ENCODE measurements at regions not wholly inside any gene's neighbourhood (a gene's known extent, or its start where the extent isn't known, plus 50 kb on each side); places are given as distances from the start of the nearest gene placed in this dataset.

- ChIA-PET POLR2A (no interaction called here), CTCF (interaction anchor here (1.5 kb wide), 1 partner anchor 913 kb away, joined by 5 read pairs; no protein-coding TSS in a partner anchor)
- no peaks in the 10 kb centered on the region for H3K4me1 ChIP-seq
- WGBS (ENCODE audit: missing lambda C conversion rate), result 39% methylated on average over 1 of the region's 1 CpG
- FAIRE-seq, result no peak
- TF ChIP-seq CHD4 (IDR thresholded peaks at IDR 0.05; ENCODE audit: borderline replicate concordance), result no peak
- no peak for TF ChIP-seq E2F6 (IDR thresholded peaks at IDR 0.05; ENCODE audit: borderline replicate concordance, low read depth)
- TF ChIP-seq ZNF302 (CRISPR knock-in tag; IDR thresholded peaks at IDR 0.05), result no peak
- no peak for TF ChIP-seq CBX8 (IDR thresholded peaks at IDR 0.05)
- no peak for TF ChIP-seq KDM1A (IDR thresholded peaks at IDR 0.05; ENCODE audit: low read depth)
- TF ChIP-seq MAZ (IDR thresholded peaks at IDR 0.05; ENCODE audit: borderline replicate concordance, low read depth, low read length), result no peak
- TF ChIP-seq NPAS2 (CRISPR knock-in tag; IDR thresholded peaks at IDR 0.05; ENCODE audit: borderline replicate concordance), result no peak
- no peak for TF ChIP-seq SREBF2 (IDR thresholded peaks at IDR 0.05)
- no peak for TF ChIP-seq TP53 (CRISPR knock-in tag; IDR thresholded peaks at IDR 0.05)
- TF ChIP-seq ATOH8 (CRISPR knock-in tag; IDR thresholded peaks at IDR 0.05; ENCODE audit: low read depth), result no peak
- TF ChIP-seq FOSL2 (IDR thresholded peaks at IDR 0.05), result no peak
- no peak for TF ChIP-seq FOSL2 (CRISPR knock-in tag; IDR thresholded peaks at IDR 0.05)
- no peak for TF ChIP-seq HOXB13 (CRISPR knock-in tag; IDR thresholded peaks at IDR 0.05; ENCODE audit: low read depth)
- TF ChIP-seq POLR2AphosphoS2 (conservative IDR thresholded peaks at IDR 0.05; ENCODE audit: low read length), result no peak
- no peak overlapping the region for H3K4me2 ChIP-seq
- no peak for ATAC-seq
- no peak for DNase-seq (ENCODE audit: low read depth in 1 of 2, low spot score in 1 of 2)
- no peaks in the 10 kb centered on the region for H3K9me3 ChIP-seq
- no peak overlapping the region for H3K27ac ChIP-seq
- H3K4me3 ChIP-seq, result no peak overlapping the region
These were observed 893.8 kb upstream of the POU3F3 start for GRCh38 chr2:103960129-103960513.

GRCh38 chr2:103960951-103961350 lies 893.0 kb upstream of the POU3F3 start:
- Histone ChIP-seq H3K4me3 (no peak overlapping the region), H3K4me1 (no peaks in the 10 kb centered on the region), H3K9me3 (no peaks in the 10 kb centered on the region), H3K27ac (no peak overlapping the region), H3K4me2 (peak overlapping the region; percentile 36; the same call in 2 of the 3 replicates)
- no peak for ATAC-seq
- DNase-seq (ENCODE audit: low read depth in 1 of 2, low spot score in 1 of 2), result no peak
- TF ChIP-seq POLR2A (IDR thresholded peaks at IDR 0.05; ENCODE audit: low read length) (no peak), PHF8 (IDR thresholded peaks at IDR 0.05; ENCODE audit: borderline replicate concordance, low read depth) (no peak), HEYL (CRISPR knock-in tag; IDR thresholded peaks at IDR 0.05) (no peak), RARB (CRISPR knock-in tag; IDR thresholded peaks at IDR 0.05) (no peak), HMGXB4 (CRISPR knock-in tag; IDR thresholded peaks at IDR 0.05; ENCODE audit: borderline replicate concordance) (no peak), KDM5A (IDR thresholded peaks at IDR 0.05) (no peak), TFCP2L1 (CRISPR knock-in tag; IDR thresholded peaks at IDR 0.05) (no peak), GATA3 (IDR thresholded peaks at IDR 0.05; ENCODE audit: borderline replicate concordance) (no peak), HDAC2 (IDR thresholded peaks at IDR 0.05) (no peak), MAZ (IDR thresholded peaks at IDR 0.05; ENCODE audit: borderline replicate concordance, low read depth, low read length) (no peak), KDM1A (IDR thresholded peaks at IDR 0.05; ENCODE audit: low read depth) (no peak), BHLHE40 (IDR thresholded peaks at IDR 0.05; ENCODE audit: low read depth, low read length) (no peak), CTCF (IDR thresholded peaks at IDR 0.05) (no peak), JUNB (IDR thresholded peaks at IDR 0.05) (no peak), MYC (IDR thresholded peaks at IDR 0.05; ENCODE audit: borderline replicate concordance, low read length) (no peak), EHMT2 (IDR thresholded peaks at IDR 0.05; ENCODE audit: low read depth) (no peak), FOSL2 (IDR thresholded peaks at IDR 0.05) (no peak), FOSL2 (CRISPR knock-in tag; IDR thresholded peaks at IDR 0.05) (no peak), ZC3H11A (IDR thresholded peaks at IDR 0.05) (no peak)
- CTCF ChIA-PET, result no interaction called here
- POLR2A ChIA-PET, result no interaction called here
- no peak for FAIRE-seq
- WGBS (ENCODE audit: missing lambda C conversion rate), result 14% methylated on average over 6 of the region's 6 CpGs
